GM21381 (cell line): ENCODE measurements at regions not wholly inside any gene's neighbourhood (a gene's known extent, or its start where the extent isn't known, plus 50 kb on each side); places are given as distances from the start of the nearest gene placed in this dataset.
"Not testable (repeated sequence)": the region's sequence is repeated elsewhere in the genome, so short reads cannot be mapped to it uniquely, and the experiment has no call there.

Experiments used
- ATAC-seq: cut with Tn5 transposase; IDR thresholded peaks from one replicate; pipeline ENCODE4 v1.9.1; 2021; ENCODE audit warnings: mild to moderate bottlenecking, moderate library complexity; ENCODE audit not compliant: unreplicated experiment

- ATAC-seq, result no peak
Observed at GRCh38 chr14:98897605-98898309, 374.2 kb downstream of the BCL11B start.

- no peak for ATAC-seq
Observed at GRCh38 chr14:98899441-98899840, 372.6 kb downstream of the BCL11B start.

- ATAC-seq, result no peak
Observed at GRCh38 chr14:98900236-98900635, 371.8 kb downstream of the BCL11B start.

- no peak for ATAC-seq
Observed at GRCh38 chr14:98900798-98901197, 371.2 kb downstream of the BCL11B start.

GRCh38 chr14:98901511-98902205 is 370.3 kb downstream of the BCL11B start:
- no peak for ATAC-seq

- no peak for ATAC-seq
Observed at GRCh38 chr14:98903371-98903770, 368.6 kb downstream of the BCL11B start.

- no peak for ATAC-seq
Observed at GRCh38 chr14:98904677-98905076, 367.3 kb downstream of the BCL11B start.

- ATAC-seq, result no peak
Observed at GRCh38 chr14:98906123-98906995, 365.6 kb downstream of the BCL11B start.

GRCh38 chr14:98907271-98907670 is 364.7 kb downstream of the BCL11B start:
- ATAC-seq, result no peak

- ATAC-seq, result no peak
Observed at GRCh38 chr14:98908050-98908449, 363.9 kb downstream of the BCL11B start.

- ATAC-seq, result no peak
Observed at GRCh38 chr14:98909251-98909944, 362.6 kb downstream of the BCL11B start.

GRCh38 chr14:98910061-98910460 is 361.9 kb downstream of the BCL11B start:
- no peak for ATAC-seq

GRCh38 chr14:98912655-98913054 is 359.3 kb downstream of the BCL11B start:
- ATAC-seq, result no peak

- no peak for ATAC-seq
Observed at GRCh38 chr14:98913967-98914650, 357.9 kb downstream of the BCL11B start.

GRCh38 chr14:98914942-98915341 is 357.1 kb downstream of the BCL11B start:
- ATAC-seq, result no peak

GRCh38 chr14:98915625-98916024 is 356.4 kb downstream of the BCL11B start:
- ATAC-seq, result no peak

- no peak for ATAC-seq
Observed at GRCh38 chr14:98916036-98916435, 356.0 kb downstream of the BCL11B start.

GRCh38 chr14:98916476-98916875 is 355.5 kb downstream of the BCL11B start:
- ATAC-seq, result no peak

- no peak for ATAC-seq
Observed at GRCh38 chr14:98919434-98919833, 352.6 kb downstream of the BCL11B start.

- ATAC-seq, result not testable (repeated sequence)
Observed at GRCh38 chr14:98921306-98921705, 350.7 kb downstream of the BCL11B start.
